Lower leg skin (tissue), 3 donors: ENCODE measurements at regions not wholly inside any gene's neighbourhood (a gene's known extent, or its start where the extent isn't known, plus 50 kb on each side); places are given as distances from the start of the nearest gene placed in this dataset.

Experiments
- CTCF ChIP-seq, 3 donors: fragments of 450-650 bp; IDR thresholded peaks; one replicate each; pipeline ENCODE4 v1.5.1; 2016; ENCODE audit warnings: antibody characterized with exemption in 3 of 3, mild to moderate bottlenecking in 3 of 3, moderate library complexity in 2 of 3
- POLR2A ChIP-seq, 2 donors: fragments of 450-650 bp; IDR thresholded peaks; one replicate each; pipeline ENCODE4 v1.6.1; 2016 to 2017; ENCODE audit warnings: antibody characterized with exemption in 2 of 2, mild to moderate bottlenecking in 1 of 2, moderate library complexity in 1 of 2

GRCh38 chr7:131935180-131935579, 378.8 kb upstream of the PODXL start:
- no peak for TF ChIP-seq CTCF (IDR thresholded peaks at IDR 0.05)
- TF ChIP-seq POLR2A (IDR thresholded peaks at IDR 0.05): no peak
